Hypothalamus (tissue), 51 donors: ENCODE measurements at regions not wholly inside any gene's neighbourhood (a gene's known extent, or its start where the extent isn't known, plus 50 kb on each side); places are given as distances from the start of the nearest gene placed in this dataset.
"Not testable (repeated sequence)": the region's sequence is repeated elsewhere in the genome, so short reads cannot be mapped to it uniquely, and the experiment has no call there.

ENCODE experiments used
- DNase-seq, 51 donors: peaks; one replicate each; lab custom pipeline; 2025; lab: John Stamatoyannopoulos, UW

DNA sequence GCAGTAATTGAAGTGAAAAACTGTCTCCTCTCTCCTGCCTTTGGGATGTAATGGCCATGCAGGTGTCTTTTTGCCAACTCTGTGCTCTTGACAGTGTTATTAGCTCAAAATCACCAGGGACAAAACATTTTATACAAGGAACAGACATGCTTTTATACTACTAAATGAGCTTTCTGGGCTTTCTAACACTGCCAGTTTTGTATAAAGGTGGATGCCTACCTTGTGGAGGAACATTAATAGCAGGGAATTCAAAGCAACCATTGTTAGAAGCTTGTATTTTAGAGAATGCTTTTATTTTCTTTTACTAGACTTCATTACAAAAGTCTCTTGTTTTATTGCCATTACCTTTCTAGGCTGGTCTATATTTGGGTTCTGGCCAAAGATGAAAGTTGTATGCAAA lies 54.7 kb upstream of the ARSJ start:
- no peak for DNase-seq

DNA sequence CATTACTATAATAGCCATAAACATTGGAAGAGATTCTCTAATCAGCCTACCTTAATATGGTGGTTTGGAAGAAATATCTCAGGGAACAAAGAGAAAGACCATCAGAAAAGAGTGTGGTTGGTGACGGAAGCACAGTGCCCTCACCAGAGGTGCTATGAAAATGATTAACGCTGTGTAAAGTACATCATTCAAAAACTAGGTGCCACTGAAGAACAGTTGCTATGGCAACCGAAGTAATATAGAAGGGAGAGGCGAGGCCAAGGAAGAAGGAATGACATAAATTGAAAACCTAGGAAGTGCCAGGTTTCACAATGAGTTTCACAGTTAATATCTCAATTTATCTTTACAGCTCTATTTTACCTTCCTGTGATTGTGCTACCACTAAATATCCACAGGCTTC lies 57.0 kb upstream of the ARSJ start:
- peak in 2 of 51 donors; percentile 1 to 2 for DNase-seq

DNA sequence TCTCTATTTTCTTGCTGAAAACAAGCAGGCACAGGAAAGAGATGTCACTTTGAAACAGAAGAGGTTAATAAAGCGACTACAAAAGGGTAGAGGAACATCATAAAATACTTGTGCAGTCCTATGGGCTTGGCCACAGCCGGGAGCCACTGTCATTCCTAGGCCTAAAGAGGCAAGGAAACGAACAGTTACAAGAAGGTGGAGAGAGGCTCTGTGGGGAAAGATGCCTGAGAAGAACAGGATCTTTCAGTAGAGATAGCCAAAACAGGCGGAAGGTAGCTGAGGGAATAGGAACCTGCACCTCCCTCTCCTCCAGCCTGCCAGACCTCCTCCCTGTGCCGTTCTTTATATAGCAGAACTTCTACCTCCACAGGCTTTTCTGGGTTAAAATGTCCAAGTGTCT lies 57.4 kb upstream of the ARSJ start:
- no peak for DNase-seq

DNA sequence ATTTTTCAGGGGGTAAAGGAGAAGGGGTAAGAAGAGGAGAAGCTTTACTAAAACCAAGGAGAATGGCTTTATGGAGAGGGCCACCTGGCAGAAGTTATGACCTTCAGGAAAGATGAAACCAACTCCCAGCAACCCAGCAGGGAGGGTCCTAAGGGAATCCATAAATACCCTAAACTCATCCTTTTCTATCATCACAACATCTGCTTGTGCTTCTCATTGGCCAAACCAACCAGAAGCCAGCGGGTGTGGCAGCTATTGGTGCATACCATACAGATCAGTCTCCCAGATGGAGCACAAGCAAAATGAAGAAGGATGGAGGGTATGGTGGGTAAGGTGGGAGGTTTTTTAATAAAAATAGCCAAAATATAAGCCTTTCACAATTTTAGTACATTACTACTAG lies 58.5 kb upstream of the ARSJ start:
- DNase-seq: no peak

DNA sequence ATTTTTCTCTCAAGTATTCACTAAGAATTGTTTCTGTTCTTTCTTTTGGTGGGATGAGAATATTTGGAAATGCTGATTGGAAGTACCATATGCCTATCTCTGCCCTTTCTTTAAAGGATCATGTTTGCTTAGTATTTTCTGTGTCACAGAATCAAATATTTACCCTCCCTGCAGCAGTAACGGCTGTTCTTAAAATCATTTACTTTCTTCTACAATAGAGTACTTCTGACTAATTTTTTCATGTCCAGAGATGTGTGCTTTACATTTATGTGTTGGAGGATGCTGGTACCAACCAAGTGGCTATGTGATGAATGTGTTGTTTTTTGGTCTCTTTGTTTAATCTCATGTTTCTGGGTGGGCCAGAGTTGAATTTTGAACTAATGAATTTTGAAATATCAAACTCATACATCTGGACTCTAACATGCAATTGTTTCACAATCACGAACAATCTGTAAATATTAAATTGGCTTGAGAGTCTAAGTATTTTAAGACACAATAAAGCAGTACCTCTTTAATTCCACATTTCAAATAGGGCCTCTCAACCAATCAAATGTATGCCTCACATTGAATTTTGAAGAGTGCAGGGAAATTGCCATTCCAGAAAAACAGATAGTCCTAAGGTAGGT lies 59.4 kb upstream of the ARSJ start:
- DNase-seq: no peak

DNA sequence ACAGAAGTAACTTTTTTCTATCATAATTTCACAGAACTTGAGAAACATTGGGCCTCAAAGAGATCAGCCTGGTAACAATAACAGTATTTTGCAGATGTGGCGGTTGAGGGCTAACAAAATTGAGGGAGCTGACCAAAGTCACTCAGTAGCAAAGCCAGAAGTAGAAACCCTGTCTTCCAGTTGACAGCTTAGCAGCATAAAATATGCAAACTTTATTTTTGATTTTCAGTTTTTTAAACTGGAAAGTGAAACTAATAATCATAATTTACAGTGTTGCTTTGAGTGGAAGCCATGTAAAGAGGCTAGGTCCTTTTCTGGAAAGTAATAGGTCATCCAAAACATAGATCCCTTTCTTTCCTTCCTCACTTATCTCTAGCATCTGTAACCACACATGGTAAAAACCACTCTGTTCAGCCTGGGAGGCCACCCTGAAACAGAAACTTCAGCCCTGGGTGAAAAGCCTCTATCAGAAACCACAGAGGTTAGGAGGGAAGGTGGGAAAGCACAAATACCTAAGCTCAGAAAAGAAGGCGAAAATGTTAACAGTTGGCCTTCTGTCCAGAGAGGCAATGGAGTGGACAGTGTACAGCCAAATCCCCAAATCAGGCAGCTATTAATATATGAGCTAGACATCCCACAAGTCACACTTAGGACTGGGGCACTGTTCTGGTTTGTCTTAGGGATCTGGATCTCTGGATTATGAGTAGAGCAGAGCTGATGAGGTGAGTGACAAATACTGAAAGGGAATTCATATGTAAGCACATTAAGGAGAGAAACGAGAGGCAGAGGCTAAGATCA lies 61.1 kb upstream of the ARSJ start:
- no peak for DNase-seq

DNA sequence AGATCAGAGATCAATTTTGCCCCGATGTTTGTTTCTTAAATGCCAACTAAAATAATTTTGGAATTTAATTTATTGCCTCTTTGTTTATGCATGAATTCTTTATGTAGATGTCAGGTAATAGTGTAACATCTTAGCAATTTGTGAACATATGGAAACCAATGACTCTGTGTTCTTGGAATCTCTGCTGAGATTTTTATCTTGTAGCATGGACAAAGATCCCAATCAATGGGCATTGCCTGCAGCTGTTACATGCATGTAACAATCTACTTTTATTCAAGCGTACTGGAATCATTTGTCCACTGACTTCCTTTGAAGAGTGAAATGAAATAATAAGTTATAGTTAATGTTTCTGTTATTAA lies 61.6 kb upstream of the ARSJ start:
- DNase-seq: no peak

DNA sequence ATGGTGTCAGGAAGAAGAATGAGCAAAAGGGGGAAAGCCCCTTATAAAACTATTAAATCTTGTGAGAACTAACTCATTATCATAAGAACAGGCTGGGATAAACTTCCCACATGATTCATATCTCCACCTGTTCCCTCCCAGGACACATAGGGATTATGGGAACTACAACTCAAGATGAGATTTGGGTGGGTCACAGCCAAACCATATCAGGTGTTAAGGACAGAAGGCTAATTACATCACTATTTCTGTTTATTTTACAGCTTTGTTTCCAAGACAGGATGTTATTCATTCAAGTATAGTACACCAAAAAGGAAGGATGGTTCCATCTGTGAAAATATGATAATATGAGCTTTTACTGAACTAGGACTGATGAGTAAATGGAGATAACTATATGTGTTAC lies 63.7 kb upstream of the ARSJ start:
- DNase-seq: no peak

DNA sequence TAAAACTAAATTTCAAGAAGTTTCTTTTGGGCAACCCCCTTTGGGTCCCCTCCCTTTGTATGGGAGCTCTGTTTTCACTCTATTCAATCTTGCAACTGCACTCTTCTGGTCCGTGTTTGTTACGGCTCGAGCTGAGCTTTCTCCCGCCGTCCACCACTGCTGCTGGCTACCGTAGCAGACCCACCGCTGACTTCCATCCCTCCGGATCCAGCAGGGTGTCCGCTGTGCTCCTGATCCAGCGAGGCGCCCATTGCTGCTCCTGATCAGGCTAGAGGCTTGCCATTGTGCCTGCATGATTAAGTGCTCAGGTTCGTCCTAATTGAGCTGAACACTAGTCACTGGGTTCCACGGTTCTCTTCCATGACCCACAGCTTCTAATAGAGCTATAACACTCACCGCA lies 64.9 kb upstream of the ARSJ start:
- DNase-seq: not testable (repeated sequence)

DNA sequence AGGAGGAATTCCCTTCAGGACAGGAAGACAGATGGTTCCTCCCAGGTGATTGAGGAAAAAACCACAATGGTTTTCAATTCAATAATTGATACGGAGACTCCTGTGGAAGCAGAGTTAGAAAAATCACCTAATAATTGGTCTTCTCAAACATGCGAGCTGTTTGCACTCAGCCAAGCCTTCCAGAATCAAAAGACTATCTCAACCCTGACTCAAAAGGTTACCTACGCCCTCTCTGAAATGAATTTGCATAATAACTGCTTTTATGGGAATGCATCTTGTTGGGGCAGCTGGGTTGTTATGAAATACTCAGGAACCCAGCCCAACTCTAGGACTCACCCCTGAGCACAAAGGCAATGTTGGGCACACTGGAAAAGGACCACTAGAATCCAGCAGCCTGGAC lies 66.9 kb upstream of the ARSJ start:
- no peak for DNase-seq

DNA sequence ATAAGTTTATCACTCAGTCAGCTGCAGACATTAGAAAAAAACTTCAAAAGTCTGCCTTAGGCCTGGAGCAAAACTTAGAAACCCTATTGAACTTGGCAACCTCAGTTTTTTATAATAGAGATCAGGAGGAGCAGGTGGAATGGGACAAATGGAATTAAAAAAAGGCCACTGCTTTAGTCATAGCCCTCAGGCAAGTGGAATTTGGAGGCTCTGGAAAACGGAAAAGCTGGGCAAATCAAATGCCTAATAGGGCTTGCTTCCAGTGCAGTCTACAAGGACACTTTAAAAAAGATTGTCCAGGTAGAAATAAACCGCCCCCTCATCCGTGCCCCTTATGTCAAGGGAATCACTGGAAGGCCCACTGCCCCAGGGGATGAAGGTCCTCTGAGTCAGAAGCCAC lies 68.7 kb upstream of the ARSJ start:
- DNase-seq: not testable (repeated sequence)

DNA sequence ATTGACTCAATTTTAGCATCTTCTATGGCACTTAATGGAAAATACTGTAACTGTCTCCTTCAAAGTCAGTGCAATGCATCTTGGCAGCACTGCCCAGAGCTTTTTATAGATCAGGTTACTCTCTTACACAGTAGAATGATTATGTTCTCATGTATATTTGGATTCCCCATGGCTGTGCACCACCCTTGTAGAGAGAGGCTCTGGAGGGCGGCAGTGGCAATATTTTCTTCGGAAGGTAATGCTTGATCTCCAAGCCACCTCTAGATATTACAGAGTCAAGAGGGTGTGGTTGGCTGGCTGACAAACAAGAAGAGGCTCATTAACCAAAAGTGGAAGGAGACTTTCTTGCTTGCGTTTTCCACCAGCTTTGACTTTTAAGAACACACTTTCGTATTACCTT lies 72.8 kb upstream of the ARSJ start:
- DNase-seq: no peak

DNA sequence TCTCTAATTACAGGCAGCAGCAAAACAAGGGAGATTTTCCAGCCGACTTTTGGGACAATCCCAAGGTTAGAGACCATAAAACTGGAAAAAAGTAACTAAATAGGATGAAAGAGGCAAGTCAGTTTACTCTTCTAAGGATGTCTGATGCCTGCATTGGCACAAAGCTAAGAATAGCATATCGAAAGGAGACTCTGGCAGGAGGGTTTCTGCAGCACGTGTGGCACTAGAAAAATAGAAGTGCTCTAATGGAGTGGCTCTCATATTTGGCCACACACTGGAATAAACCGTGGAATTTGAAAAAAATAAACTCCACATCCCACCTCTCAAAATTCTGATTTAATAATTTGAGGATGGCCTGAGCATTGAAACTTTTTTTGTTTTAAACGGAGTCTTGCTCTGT lies 77.2 kb upstream of the ARSJ start:
- no peak for DNase-seq

DNA sequence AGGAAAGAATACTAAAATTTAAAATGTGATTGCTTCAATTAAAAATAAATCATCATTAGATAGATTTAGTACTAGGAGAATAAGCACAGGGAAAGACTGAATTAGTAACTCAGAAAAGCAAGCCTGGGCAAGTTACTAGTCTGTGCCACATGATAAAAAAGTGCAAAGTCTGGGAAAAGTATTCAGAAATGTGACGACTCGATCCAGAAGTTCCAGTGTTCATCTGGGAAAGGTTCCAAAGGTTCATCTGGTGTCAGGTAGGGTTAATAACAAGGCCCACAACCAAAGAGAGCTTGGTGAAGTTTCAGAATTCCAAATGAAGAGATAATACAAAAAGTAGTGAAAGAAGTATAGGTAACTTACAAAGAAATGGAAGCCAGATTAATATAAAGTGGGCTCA lies 78.3 kb upstream of the ARSJ start:
- DNase-seq: no peak

DNA sequence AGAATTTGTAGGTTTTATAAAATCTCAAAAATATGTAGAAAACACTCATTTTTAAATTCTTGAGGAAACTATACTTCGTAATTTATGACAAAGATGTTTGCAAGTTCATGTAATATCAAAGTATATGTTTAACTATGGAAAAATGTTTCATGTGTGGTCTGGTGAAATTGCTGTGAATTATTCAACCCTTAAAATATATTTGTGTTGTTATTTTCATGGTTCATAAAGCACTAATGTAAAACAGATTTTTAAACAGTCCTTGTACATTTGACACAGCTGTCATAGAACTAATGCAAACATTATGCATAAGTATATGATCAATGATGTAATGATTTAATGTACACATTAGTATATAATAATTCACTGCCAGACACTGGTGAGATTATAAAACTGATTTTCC lies 83.1 kb upstream of the ARSJ start:
- no peak for DNase-seq

DNA sequence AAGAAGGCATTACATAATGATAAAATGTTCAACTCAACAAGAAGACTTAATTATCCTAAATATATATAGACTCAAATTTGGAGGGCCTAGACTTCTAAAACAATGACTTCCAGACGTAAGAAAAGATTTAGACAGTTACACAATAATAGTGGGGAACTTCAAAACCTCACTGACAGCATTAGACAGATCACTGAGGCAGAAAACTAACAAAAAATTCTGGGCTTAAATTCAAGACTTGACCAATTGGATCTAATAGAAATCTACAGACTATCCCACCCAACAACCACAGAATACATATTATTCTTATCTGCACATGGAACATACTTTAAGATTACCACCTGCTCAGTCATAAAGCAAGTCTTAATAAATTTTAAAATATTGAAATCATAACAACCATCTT lies 93.3 kb upstream of the ARSJ start:
- no peak for DNase-seq

DNA sequence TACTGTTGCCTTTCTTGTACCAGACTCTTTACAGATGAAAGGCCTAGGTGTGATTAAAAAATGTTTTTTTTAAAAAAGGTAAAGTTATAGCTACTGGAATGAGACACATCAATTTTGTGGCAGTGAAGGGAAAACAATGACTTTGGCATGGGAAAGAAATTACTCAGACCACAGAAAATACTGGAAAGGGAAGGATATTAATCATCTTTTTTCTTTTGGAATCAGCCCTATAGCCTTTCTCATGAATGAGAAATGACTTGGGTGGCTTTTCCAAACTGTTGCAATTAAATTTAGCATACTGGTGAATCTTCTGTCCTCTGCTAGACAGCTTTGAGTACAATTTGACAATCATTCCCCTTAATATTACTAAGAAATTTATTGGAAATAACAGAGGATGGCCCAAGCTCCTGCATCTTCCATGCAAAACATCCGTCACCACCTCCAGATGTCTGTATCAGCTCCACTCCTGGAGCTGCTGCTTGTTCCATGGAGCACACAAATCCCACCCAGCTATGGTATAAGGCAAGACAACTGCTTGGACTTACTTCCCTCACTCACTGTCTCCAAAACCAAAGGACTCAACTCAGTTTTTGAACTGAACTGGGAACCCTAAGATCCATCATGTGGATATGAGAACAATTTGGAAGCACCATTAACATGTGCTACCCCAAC lies 97.6 kb upstream of the ARSJ start:
- DNase-seq: no peak

DNA sequence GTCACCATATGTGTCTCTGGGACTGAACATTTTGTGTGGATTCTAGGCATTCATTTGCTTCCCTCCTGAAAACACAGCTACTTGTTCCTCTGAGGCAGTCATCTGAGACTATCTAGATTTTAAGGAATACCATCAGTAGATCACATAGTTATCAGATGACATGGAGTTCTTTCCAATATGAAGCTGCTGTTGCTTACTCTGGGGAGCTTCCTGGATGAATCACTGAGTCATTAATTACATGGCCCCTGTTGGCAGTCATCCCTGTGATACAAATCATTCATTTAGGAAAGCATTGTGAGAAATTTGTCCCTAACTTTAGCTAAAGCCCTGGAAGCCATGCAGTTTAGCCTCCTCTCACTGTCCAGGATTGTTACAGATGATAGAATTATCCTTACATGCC lies 98.2 kb upstream of the ARSJ start:
- no peak for DNase-seq

DNA sequence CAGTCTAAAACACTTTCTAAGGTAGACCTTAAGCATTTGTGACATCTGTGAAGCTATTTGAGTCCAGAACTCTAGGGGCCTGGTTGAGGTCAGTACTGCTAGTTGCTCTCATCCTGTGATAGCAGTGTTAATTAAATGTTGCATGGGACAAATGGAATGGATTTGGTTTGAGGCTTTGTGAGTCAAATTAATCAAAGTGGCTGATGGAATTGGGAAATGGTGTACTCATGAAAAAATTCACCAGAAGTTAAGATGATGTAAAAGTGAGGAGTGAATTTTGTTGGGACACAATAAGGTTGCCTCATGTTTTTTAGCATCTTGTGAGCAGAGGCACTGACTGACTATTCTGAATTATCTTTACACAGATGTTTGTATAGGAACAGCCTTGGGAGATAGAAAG lies 99.2 kb upstream of the ARSJ start:
- DNase-seq: no peak

DNA sequence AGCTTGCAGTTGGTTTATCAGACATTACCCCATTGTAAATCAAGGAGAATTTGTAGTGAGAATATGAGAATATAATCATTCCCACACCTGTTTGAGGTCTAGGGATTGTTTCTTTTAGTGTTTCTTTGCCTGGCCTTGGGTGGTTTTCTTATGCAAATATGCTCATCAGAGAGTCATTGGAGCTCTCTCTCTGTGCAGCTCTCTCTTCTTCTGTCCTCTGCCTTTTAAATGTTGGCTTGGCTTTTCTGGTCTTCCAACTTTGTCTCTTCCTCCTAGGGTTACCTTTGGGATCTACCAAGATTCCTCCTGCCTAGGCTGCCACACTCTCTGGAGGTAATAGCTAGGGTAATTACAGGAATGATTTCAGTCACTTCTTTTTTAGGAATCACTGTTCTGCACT lies 102.3 kb upstream of the ARSJ start:
- DNase-seq: no peak

DNA sequence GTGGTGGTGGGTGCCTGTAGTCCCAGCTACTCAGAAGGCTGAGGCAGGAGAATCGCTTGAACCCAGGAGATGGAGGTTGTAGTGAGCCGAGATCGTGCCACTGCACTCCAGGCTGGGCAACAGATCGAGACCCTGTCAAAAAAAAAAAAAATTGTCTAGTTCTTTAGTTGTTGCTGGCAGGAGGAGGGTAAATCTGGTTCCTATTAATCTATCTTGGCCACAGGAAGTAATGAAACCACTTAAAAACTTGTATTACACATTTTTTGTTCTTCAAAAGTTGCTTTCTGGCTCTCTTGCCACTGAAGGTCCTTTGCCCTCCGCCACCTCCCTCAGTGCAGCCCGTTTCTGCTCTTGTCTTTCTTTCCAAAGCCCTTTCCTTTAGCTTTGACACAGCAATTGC lies 102.9 kb upstream of the ARSJ start:
- no peak for DNase-seq

DNA sequence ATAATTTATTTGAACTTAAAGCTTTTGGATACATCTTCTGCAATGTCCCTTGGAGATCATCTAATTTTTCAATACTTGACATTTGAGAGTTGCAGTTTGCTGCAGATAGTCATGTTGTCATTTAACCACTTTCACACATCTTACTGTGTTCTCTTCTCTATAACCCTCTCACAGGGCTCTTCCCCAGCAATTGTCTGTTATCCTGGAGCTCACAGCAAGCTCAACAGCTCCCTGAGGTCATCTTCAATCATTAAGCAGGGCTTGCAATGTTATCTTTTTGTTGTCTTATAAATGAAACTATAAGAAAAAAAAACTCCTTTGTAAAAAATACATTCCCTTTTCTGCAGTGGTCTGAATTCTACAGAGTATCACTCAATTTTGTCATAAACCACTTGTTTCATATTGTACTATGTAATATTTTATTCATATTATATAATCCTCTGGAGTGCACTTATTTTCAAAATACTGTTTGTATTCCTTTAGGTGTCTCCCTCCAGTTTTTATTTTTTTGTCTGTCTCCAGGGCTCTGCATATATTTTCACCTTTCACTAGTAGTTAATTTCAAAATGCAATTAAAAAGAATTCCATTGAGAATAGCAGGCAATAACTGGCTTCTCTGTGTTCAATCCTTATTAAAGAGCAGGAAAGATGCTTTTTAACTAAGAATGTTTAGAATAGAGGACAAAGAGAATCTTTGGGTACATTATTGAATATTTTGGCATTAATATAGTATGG lies 106.3 kb upstream of the ARSJ start:
- DNase-seq: no peak
